NCI-H146 treated with DMSO at 0.1 percent for 48 hours (cell line): ENCODE measurements at regions not wholly inside any gene's neighbourhood (a gene's known extent, or its start where the extent isn't known, plus 50 kb on each side); places are given as distances from the start of the nearest gene placed in this dataset.

Experiments
- DNase-seq: peaks from one replicate; lab custom pipeline; 2025; ENCODE audit not compliant: unreplicated experiment; lab: John Stamatoyannopoulos, UW

DNA sequence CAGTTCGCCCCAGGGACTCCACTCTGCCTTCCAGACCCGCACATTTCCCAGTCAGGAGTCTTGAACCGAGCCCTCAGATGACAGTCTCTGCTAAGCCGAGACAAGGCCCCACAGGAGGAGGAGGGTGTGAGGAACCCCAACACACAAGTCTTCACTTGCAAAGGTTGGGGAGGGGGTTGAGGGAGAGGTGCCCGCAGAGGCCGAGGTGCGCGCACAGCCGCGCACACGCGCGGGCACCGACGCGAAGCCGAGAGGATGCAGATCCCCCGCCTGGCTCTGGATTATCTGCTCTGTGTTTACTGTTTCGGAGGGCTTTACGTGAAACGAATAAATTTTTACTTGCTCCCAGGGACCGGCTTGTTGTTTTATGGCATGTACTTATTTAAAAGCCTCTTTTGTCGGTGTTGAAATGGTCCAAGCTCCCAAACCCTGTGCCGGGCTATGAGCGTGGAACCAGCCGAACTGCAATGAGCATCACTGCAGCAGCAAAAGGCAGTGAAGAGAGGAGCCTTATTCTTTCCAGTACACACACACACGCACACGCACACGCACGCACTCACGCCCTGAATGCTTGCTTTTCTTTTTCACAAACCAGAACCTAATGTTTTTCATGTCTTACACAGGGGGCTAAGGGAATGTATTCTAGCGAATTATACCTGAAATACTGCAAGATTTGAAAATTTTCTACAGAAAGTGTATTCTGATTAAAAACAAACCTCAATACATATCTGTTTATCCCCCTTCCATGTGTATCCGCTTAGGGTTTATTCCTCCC is 297.7 kb downstream of the PARP8 start:
- peak; percentile 65 for DNase-seq

DNA sequence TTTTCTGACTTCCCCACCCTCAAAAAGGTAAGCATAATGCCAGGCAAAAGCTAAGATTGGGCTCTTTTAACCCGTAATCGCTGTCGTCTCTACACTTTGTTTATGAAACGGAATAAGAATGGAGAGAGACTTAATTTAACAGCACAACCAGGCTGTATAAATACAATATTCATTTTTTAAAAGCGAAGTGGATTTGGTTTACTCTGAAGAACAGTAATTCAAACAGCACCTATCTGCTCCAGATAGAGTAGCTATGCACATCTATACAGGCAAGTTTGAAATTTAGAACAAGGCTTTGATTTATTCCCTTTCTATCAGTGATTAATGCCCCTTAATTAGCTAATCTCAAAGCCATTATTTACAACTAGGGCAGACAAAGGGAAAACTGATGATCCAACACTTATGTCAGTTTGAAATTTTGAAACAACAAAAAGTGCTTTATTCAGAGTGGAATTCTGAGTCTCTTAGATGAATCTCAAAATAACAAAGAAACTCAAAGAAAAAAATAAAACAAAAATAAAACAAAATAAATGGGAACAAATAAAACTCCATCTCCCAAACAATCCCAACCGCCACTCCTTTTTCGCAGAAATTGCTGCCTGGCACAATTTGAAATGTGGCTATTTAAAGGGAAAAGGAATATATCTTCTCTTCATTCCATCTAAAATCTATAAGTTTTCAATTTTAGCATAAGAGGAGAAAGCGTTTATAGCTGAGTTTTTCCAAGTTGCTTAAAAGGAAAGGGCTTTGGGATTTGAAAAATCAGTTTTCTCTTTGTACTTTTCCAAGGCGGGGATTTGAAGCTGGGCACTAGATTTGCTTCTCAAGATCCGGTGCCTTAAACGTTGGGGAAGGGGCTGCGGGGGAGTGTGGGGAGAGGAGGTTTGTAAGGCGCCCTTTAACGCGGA is 298.6 kb downstream of the PARP8 start:
- DNase-seq, result no peak

DNA sequence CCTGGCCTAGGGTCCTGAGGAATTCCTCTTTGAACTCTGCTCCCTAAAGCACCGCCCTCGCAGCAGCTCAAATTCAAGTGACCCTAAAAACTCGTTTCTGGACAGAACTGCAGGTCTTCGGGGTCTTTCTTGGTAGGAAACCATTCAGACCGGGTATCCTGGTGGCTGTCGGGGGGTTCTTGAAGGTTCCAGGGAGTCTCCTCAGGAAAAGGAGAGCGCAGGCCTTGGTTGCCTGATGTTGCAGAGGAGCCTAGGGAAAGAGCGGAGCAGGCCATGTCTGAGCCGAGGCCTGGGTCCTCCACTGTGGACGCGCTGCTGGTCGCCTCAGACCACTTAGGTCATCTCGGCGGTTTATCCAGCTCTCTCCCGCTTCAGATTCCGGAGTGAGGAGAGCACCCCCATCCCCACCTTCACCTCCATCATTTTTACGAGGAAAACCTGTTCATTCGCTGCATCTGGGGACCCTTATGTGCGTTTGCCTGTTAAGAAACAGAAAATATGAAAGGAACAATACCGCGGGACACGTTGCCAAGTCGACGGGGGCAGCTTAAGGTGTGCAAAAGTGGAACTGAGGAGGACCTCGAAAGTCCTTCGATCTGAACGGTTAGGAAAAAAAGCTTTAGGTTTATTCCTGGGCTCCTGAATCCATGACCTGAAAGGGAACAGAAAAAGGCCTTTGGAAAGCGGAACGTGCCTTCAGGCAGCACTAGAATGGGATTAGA is 299.4 kb downstream of the PARP8 start:
- no peak for DNase-seq

DNA sequence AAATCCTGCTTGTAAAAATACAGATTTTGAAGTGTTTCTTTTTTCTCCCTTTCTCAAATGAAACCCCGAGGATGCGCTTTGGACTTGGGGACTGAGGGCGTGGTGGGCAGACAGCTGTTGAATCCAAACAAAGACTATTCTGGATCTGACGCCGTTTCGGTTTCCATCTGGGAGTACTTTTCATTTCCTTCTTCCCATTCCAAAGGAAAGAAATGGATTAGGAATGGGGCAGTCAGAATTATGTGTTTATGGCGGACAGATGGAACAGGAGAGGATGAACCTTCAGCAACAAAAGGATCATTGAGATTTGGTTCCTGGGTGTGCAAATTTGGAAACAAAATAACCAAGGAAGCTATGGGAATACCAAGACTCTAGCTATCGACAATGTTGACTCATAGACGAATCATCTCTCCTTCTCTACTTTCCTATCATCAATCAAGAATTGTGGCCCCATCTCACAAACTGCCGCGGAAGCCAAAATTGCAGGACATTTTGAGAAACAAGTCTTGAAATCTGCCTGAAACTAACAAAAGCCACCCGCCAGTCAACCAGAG is 300.6 kb downstream of the PARP8 start:
- peak; percentile 33 for DNase-seq

DNA sequence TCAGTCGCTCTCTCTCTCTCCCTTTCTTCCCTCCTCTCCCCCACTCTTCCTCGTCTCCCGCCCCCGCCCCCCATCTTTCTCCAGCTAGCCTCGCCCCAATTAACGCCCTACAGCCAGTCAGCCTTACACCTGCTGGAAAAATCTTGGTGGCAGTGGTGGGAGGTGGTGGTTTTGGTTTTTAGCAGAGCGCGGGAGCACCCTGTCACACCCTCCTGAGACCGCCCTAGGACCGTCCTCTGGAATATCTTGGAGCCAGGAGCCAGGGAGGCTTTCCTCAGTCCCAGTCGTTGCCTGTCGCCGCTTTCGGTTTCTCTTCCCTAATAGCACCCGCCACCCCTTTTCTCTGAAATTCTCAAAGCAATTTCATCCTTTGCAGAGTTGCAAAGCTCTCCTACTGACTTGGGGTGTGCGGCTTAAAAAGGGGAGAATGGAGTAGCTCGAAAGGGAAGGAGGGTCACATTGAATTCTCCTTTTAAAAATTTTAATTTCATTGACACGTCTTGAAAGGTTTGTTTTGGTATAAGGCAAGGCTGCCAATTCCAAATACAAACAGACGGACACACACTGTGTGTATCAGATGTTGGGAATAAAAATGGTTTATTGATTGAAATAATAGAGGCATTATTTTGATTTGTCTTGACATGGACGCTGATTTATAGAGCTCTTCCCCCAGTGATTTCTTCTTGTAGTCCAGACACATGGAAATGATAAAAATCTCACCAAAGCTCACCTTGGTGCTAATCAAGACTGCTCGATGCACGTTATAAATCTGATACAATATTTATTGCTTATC is 301.3 kb downstream of the PARP8 start:
- DNase-seq, result peak; percentile 61

DNA sequence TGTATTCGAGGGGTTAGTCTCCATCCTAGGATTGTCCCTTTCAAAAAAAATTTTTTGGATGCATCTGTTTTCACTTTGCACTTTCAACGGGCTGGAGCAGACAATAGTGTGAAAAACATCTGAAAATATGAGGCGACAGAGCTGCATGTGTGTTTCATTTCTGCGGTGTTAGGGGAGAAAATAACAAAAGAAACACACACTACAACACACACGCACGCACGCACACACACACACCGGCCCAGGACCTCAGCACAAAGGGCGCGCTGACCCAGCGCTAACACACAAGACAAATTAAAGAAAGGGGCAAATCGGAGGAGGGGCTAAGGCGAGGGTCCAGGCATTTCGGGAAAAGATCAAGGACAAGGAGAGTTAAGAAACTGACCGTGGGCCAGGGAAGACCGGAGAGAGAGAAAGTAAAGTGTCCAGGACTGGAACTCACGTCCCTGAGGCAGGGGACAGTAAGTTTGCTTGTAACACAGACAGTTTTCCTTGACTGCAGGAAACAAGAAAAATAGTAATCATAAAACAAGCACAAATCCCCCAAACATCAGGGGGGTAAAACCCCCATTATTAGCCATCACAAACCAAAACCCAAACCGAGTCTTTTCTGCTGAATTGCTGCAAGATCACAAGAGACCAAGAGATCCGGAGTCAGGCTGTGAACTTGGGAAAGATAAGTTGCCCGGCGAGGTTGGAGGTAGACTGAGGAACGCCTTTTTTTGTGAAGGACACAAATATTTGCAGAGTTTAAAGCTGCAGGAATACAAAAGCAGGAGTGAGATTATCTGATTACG is 302.1 kb downstream of the PARP8 start:
- DNase-seq, result peak; percentile 6

DNA sequence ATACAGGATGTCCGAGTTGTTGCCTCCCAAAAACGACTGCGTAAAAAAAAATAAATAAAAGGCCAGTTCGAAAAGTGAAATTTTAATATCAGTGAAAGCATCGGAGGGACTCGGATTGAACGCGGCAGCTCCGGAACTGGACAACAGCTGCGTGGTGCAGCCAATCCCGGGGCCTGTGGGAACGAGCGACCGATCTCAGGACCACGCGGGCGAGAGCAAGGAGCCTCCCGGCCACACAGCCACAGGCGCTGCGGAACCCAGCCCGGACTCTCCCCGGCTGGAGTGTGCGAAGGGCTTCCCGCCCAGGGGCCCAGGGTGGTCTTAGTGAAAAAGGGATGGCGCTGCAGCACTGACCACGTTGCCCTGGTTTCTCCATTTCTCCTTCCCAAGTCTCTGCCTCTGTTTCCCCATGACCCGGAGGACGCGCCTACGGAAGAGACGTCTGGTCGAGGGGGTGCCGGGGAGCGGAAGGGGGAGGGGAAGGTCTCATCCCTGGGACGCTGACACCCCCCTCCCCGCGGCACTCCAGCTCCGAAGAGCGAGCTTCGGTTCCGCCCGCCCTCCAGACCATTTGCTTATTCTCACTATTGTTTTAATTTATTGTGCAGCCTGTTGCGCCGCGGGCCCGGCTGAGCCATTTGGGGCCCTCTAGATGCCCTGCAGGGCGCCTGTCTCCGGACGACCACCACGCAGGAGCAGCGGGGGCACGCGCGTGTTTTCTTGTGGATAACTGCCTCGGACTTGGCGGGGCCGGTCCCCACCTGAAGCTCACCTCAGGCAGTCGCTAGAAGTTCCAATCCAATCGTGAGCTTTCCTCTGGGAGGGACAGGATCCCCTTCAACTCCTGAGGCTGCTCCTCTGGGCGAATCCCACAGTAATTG is 303.0 kb downstream of the PARP8 start:
- DNase-seq, result no peak

DNA sequence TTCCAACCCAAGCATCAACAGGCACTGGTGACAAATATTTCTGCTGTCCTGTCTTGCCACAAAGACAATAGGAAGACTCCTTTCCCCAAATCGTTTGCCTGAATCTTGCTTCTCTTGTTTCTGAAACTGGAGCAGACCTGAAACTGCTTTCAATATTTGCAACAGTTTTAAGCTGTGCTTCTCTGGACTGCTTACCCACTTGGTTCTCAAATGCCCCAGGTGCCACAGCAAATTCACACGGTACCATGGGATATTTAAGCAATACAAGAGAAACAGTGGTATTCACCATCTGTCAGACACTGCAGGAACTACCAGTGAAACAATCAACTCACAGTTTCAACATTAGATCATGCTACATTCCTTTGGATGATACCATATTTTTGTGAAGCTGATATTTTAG is 309.4 kb downstream of the PARP8 start:
- DNase-seq, result no peak

DNA sequence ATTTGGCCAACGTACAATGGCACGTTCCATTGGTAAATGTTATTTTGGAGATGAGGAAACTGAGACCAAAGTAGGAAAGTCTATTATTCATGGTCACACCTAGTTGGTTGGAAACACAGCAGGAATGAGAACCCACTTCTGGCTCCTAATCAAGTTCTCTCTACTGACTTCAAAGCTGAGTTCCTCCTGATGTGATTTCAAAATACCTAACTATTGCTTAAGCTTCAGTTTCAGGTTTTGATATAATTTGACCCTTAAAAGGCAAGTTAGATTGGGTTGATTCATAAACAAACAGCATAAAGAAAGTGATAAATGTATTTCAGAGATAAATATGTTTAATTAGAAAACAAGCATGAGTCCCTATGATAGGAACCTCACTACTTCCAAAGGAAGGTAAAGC is 312.5 kb downstream of the PARP8 start:
- no peak for DNase-seq

DNA sequence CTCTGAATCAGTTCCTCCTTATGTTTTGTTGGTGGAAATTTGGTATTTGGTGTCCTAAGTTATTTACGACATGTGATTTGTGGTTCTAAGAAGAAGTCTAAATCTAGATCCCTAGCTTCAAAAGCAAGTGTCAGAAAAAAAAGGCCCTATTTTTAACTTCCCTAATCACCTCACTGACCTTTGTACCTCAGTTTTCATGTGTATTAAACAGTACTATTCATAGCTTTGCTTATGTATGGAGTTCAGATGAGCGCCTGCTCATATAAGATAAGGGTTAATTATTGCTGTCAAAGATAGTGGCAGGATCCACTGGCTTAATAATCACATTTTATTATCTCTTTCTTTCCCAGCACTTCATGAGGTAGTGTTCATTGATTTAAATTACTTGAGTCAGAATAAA is 318.2 kb downstream of the PARP8 start:
- no peak for DNase-seq

DNA sequence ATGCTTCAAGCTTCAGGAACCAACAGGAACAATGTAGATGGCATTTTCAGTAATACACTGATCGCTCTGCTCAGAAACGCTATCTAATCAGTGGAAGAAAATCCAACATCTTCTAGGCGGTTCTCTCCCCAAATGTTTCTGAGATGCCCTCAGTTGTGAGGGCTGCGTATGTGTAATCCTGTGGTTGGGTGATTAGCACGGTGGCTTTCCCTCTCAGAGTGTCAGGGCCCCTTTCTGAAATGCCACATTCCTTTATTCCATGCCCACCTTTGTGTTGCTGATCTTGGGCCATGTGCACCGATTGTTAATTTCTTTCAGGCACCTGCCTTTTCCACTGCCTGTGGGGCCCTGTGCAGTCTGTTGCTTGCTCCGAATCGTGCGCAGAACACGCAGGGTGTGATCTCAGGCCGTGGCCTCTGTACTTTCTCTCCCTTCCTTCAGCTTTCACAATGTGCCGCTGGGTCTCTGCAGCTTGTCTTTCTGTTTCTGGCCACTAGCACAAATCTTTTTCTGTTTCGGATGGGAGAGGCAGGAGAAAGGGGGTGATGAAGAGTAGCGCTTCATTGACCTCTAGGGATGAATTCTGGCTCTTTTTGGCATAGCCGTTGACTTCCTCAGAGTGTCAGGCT is 324.0 kb downstream of the PARP8 start:
- DNase-seq, result no peak

DNA sequence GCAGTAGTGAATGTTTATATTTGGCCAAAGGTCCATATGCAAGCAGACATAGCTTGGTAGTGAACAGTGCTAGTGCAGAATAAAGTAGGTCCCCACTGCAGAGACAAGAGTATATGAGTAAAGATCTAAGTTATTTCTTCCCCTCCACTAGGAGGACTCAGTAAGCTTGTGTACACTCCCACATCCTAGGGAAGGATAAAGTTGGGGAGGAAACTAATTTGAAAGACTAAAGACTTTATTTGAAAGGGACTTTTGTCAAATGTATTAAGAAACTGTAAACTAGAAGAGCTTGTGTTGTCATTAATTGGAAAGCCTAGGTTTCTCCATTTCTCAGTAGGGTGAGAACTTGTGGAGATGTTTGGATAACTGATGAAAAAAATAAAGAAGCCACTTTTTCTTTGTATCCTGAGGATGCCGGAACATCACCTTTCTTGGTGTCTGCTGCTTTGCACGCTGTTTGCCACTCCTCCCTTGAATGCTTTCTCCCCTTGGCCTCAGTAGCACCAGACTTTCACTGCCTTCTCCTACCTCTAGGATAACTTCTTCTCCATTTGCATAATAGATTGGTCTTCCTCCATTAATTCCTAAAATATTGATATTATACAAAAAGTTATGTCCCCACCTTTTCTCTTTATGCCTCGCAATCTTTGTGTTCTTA is 329.0 kb downstream of the PARP8 start:
- no peak for DNase-seq

DNA sequence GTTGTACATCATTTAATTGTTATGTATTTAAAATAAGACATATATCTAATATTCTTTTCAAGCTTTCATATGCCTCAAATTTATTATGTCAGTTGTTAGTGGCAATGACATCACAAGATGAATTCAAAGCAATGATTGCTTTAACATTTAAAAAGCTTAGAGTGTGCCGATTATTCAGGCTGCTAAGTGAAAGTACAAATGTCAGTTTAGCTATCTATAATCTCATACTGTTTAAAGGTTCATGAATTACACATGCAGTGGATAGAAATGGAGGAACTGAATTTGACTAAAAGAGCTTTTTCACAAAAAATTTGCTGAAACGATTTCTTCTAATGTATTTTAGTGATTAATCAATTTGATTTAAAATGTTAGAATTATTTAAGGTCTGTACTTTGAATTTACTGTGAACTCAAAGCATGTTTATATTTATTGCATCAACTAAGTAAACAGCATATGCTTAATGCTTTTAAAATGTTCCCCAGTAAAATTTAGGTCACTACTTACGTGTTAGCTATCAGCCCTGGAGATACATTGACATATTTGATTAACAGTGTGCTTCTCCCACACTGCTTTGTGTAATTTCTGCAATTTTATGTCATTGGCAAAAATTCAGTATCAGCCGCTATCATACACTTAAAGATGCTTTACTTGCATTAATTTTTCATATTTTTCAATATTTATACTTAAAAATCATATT is 334.9 kb downstream of the PARP8 start:
- DNase-seq, result no peak

DNA sequence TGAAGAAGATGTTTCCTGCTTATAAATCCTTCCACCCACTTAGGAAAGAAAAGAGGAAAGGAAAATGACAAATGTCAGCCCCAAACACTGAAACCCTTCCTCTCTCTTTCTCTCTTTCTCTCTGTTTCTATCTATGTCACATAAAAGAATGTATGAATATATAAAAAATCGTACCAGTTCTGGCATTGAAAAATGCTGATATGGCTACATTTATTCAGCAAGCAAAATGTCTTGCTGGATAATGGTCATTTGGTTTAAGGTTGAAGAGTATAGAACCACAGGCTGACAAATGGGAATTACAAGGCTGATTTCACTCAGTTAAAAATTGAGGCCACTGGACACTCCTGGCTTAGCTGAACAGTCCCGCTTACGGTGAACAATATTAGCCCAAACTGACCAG is 335.9 kb downstream of the PARP8 start:
- DNase-seq, result no peak

DNA sequence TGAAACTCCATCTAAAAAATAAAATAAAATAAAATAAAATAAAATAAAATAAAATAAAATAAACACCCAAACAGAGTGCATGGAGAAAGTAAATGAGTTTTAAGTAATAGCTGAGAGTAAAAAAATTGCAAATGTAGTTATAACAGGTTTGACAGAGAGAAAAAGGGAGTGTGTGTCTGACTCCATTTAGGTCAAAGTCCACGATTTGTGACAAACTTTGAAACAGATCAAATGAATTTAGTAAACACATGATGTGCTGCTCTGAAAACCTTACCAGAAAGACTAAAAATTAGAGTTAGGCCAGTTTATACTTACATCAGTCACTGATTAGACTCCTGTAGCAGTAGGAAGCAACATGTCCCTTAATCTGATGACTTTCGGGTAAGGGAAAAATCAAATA is 346.6 kb downstream of the PARP8 start:
- DNase-seq, result no peak

DNA sequence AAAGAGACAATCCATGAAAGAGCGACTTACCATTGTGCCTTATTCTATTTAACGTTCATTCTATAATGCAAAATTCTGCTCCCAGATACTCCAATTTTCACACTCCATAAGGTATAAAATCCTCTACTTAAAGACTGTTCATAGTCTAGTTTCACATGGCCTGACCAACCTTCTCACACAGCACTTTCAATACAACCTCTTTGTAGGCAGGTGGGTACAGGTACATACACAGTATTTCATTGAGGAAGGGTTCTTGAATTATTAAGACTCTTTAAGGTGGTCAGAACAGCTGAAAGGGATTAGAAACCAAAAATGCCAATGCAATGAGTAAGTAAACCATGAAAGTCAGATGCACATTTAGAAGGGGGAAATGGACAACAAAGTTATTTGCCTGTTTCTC is 352.0 kb downstream of the PARP8 start:
- no peak for DNase-seq

DNA sequence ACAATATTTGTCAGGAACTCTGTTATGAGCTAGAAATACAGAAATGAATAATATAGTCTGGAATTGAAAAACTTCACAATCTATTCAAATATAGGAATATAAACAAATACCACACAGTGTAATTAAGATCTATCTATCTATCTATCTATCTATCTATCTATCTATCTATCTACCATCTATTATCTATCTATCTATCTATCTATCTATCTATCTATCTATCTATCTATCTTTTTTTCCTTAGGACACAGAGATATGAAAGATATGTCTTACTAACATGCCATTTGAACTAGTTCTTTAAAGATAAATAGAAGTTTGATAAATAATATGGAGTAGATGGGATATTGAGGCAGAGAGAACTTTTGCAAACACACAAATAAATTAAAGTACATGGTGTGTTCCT is 357.8 kb downstream of the PARP8 start:
- no peak for DNase-seq
